Loucy (cell line): ENCODE measurements at regions not wholly inside any gene's neighbourhood (a gene's known extent, or its start where the extent isn't known, plus 50 kb on each side); places are given as distances from the start of the nearest gene placed in this dataset.

Experiments used
- H2AFZ ChIP-seq: fragments of 200-600 bp; sonication (generic); 2 replicates; pipeline ENCODE4 v1.6.0; 2016; ENCODE audit warnings: antibody characterized with exemption, mild to moderate bottlenecking, low read length, moderate library complexity
- H3F3A ChIP-seq: fragments of 200-600 bp; 2 replicates; pipeline ENCODE4 v1.6.0; 2016; ENCODE audit warnings: antibody characterized with exemption, low read depth, mild to moderate bottlenecking
- H3K27me3 ChIP-seq: fragments of 200-600 bp; sonication (generic); 2 replicates; pipeline ENCODE4 v1.6.1; 2014; ENCODE audit warnings: low read length, mild to moderate bottlenecking; ENCODE audit not compliant: insufficient read depth, poor library complexity, severe bottlenecking
- H3K36me3 ChIP-seq: fragments of 200-600 bp; sonication (generic); 2 replicates; pipeline ENCODE4 v1.6.1; 2016; ENCODE audit warnings: low read length; ENCODE audit not compliant: insufficient read depth
- H3K4me1 ChIP-seq: fragments of 200-600 bp; sonication (generic); 2 replicates; pipeline ENCODE4 v1.5.1; 2014; ENCODE audit warnings: low read length, mild to moderate bottlenecking; ENCODE audit not compliant: insufficient read depth, poor library complexity, severe bottlenecking
- H3K4me2 ChIP-seq: fragments of 200-600 bp; sonication (generic); 2 replicates; pipeline ENCODE4 v1.6.0; 2014; ENCODE audit warnings: antibody characterized with exemption, low read length, low read depth, mild to moderate bottlenecking; ENCODE audit not compliant: poor library complexity, severe bottlenecking
- H3K4me3 ChIP-seq: fragments of 200-600 bp; sonication (generic); 2 replicates; pipeline ENCODE4 v1.5.1; 2014; ENCODE audit warnings: low read length, mild to moderate bottlenecking, mixed read lengths; ENCODE audit not compliant: poor library complexity, severe bottlenecking
- H3K79me2 ChIP-seq: fragments of 200-600 bp; sonication (generic); 2 replicates; pipeline ENCODE4 v1.6.1; 2014; ENCODE audit warnings: low read length; ENCODE audit not compliant: insufficient read depth
- H3K9ac ChIP-seq: fragments of 200-600 bp; sonication (generic); 2 replicates; pipeline ENCODE4 v1.6.0; 2014; ENCODE audit warnings: mild to moderate bottlenecking, low read depth, low read length, moderate library complexity; ENCODE audit not compliant: poor library complexity, severe bottlenecking
- H3K9me2 ChIP-seq: fragments of 200-600 bp; sonication (generic); replicated peaks from 2 replicates; pipeline ENCODE4 v1.6.1; 2016; ENCODE audit warnings: low read depth, low read length, mixed read lengths
- H3K9me3 ChIP-seq: fragments of 200-600 bp; sonication (generic); 2 replicates; pipeline ENCODE4 v1.6.1; 2014; ENCODE audit warnings: mild to moderate bottlenecking, antibody characterized with exemption, low read length, low read depth; ENCODE audit not compliant: insufficient read depth
- H4K20me1 ChIP-seq: fragments of 200-600 bp; sonication (generic); 2 replicates; pipeline ENCODE4 v1.6.0; 2014; ENCODE audit warnings: antibody characterized with exemption, low read length, mild to moderate bottlenecking; ENCODE audit not compliant: insufficient read depth, poor library complexity, severe bottlenecking
- EZH2phosphoT487 ChIP-seq: fragments of 200-600 bp; IDR thresholded peaks from 2 replicates; pipeline ENCODE4 v1.6.1; 2018; ENCODE audit warnings: antibody characterized with exemption, mild to moderate bottlenecking, moderate library complexity, borderline replicate concordance
- TF ChIP-seq, protein P1 (sequence below): fragments of 200-600 bp; sonication (generic); conservative IDR thresholded peaks from 2 replicates; pipeline ENCODE4 v1.5.1; 2014; ENCODE audit warnings: mild to moderate bottlenecking, antibody characterized with exemption, low read length

DNA sequence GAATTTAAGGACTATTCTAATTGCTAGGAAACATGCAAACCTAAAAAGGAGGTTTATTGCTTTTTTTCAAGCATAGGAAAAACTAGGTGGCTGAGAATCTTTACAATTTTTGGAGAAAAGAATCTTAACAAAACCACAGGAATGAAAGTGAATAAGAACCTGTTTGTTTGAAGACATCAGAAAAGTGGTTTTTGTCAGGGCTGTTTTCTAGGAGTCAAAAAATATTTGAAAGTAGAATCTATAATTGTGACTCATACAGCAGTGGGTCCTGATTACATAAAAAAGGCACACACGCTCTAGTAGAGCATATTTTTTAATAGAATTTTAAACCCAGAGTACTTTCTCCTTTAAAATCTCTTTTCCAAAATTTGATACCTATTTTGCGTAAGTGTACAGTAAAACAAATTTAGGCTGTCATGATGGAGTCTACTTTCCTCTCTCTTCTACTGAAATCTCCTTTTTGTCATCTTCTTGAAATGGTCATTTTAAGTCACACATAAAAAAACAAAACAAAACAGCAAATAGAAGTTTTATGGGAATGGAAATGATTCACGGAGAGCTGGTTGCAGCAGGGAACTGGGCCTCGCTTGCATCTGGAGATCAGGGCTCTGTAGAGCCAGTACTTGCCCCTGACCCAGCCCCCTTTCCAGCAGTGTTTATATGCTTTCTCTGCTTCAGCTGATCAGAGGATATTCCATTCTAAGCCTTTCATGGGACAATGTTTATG lies 59.1 kb upstream of the PELI1 start:
- Histone ChIP-seq H3K4me3 (no peak overlapping the region), H3K9ac (no peak overlapping the region), H3K9me2 (no peaks in the 10 kb centered on the region), H3K9me3 (no peaks in the 10 kb centered on the region), H2AFZ (no peak overlapping the region), H3K79me2 (no peaks in the 10 kb centered on the region), H3K4me2 (no peak overlapping the region), H3F3A (no peaks in the 10 kb centered on the region), H3K4me1 (no peaks in the 10 kb centered on the region), H3K27me3 (no peaks in the 10 kb centered on the region), H4K20me1 (no peaks in the 10 kb centered on the region), H3K36me3 (no peaks in the 10 kb centered on the region)
- TF ChIP-seq EZH2phosphoT487: no peak
- TF ChIP-seq, protein P1, sequence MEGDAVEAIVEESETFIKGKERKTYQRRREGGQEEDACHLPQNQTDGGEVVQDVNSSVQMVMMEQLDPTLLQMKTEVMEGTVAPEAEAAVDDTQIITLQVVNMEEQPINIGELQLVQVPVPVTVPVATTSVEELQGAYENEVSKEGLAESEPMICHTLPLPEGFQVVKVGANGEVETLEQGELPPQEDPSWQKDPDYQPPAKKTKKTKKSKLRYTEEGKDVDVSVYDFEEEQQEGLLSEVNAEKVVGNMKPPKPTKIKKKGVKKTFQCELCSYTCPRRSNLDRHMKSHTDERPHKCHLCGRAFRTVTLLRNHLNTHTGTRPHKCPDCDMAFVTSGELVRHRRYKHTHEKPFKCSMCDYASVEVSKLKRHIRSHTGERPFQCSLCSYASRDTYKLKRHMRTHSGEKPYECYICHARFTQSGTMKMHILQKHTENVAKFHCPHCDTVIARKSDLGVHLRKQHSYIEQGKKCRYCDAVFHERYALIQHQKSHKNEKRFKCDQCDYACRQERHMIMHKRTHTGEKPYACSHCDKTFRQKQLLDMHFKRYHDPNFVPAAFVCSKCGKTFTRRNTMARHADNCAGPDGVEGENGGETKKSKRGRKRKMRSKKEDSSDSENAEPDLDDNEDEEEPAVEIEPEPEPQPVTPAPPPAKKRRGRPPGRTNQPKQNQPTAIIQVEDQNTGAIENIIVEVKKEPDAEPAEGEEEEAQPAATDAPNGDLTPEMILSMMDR: no peak

DNA sequence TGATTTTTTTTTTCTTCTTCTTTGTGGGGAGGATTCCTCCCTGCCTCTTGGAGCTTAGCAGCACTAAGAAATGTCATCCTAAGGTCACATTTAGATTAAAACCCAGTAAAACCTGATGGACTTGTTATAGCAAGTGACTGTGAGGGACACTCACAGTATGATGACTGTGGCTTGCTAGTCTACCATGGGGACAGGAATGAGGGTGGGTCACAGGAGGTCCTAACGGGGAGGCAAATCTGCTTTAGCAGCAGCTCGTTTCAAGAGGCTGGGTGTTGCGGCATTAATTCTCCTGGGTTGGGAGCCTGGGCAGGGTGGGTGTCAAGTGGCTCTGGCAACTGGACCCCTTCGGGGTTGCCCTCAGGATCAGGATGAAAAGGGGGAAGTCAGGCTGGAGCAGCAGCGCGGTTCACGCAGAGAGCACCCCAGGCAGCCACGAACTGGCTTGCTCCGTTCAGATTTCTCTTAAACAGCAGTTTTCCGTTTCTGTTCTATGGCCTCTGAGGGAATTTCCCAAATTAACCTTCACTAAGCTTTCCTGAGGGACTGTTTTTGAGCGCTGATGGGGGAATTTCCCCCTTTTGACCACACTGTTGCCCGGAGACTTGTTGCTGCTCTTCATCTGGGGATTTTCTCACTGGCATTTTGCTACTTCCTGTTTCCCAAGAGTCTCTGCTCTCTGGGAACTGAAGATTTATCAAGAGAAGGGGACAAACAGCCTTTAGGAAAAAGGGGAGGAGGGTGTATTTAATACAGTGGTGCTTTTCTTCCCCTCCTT lies 59.8 kb upstream of the PELI1 start:
- Histone ChIP-seq H3K79me2 (no peaks in the 10 kb centered on the region), H3K9ac (no peak overlapping the region), H3K4me3 (no peak overlapping the region), H2AFZ (peak overlapping the region; percentile 54), H3K9me3 (no peaks in the 10 kb centered on the region), H4K20me1 (no peaks in the 10 kb centered on the region), H3K27me3 (no peaks in the 10 kb centered on the region), H3K9me2 (no peaks in the 10 kb centered on the region), H3K36me3 (no peaks in the 10 kb centered on the region), H3K4me2 (no peak overlapping the region), H3K4me1 (no peaks in the 10 kb centered on the region), H3F3A (no peaks in the 10 kb centered on the region)
- TF ChIP-seq, protein P1: no peak
- TF ChIP-seq EZH2phosphoT487: no peak

DNA sequence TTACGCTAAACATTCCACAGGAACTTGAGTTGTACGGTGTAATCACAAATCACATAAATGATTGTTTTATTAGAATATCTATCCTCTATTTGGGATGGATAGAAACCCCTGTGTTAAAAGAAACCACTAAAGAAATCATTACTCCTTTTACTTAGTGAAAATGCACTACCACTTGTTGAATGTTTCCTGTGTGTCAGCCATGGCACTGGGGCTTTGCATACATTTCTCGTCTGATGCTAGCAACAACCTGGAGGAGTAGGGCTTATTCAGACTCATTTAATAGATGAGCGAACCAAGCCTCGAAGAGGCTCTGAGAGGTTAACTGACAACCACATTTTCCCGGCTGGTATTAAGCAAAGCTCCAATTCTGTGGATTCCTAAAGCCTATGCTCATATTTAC lies 60.5 kb upstream of the PELI1 start:
- Histone ChIP-seq H3K27me3 (no peaks in the 10 kb centered on the region), H3K9me2 (no peaks in the 10 kb centered on the region), H3K79me2 (no peaks in the 10 kb centered on the region), H3F3A (no peaks in the 10 kb centered on the region), H3K36me3 (no peaks in the 10 kb centered on the region), H4K20me1 (no peaks in the 10 kb centered on the region), H3K4me1 (no peaks in the 10 kb centered on the region), H3K4me3 (no peak overlapping the region), H2AFZ (peak overlapping the region; percentile 54), H3K4me2 (no peak overlapping the region), H3K9ac (no peak overlapping the region), H3K9me3 (no peaks in the 10 kb centered on the region)
- TF ChIP-seq, protein P1: no peak
- no peak for TF ChIP-seq EZH2phosphoT487
